ENCODE measurements at regions not wholly inside any gene's neighbourhood (a gene's known extent, or its start where the extent isn't known, plus 50 kb on each side); places are given as distances from the start of the nearest gene placed in this dataset.

DNA sequence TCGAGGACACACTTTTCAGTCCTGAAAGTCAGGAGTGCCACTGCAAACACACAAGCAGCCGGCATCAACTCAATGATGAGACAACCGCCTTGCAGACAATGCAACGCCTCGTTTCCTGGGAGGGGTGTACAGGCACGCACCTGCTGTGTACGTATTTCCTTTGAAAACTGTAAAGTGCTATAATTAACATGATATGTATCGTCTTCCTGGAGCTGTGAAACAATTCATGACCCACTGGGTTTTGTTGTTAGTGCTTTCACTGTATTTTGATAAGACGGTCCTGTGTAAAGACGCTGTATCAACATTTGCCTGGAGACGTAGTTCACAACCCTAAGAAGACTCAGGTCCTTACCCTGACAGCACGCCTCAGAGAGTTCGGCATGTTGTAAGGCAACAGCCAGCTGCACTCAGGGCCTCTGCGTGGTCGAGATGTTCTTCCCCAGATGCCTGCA, 105.7 kb upstream of the ANO1 start:
- 82 to 90% methylated on average over 15 of the region's 15 CpGs for WGBS, 2 donors
- no peak for TF ChIP-seq POLR2A (IDR thresholded peaks at IDR 0.05)
- TF ChIP-seq CTCF (IDR thresholded peaks at IDR 0.05): no peak
- no peak overlapping the region for H3K27ac ChIP-seq
- no peak for DNase-seq
- no peaks in the 10 kb centered on the region for H3K36me3 ChIP-seq (ENCODE audit: low read depth, missing control alignments)
- intact Hi-C loops (cut with DNase I; ENCODE audit: low total_unique reads): no loop called here
- H3K4me3 ChIP-seq: no peak overlapping the region
- H3K27me3 ChIP-seq: no peaks in the 10 kb centered on the region
- H3K4me1 ChIP-seq: no peaks in the 10 kb centered on the region
- no peaks in the 10 kb centered on the region for H3K9me3 ChIP-seq

GRCh38 chr11:69974528-69974927, 103.6 kb upstream of the ANO1 start:
- Histone ChIP-seq H3K27ac (no peak overlapping the region), H3K9me3 (no peaks in the 10 kb centered on the region), H3K4me3 (no peak overlapping the region), H3K27me3 (no peaks in the 10 kb centered on the region), H3K4me1 (no peaks in the 10 kb centered on the region), H3K36me3 (ENCODE audit: low read depth, missing control alignments) (no peaks in the 10 kb centered on the region)
- TF ChIP-seq CTCF (IDR thresholded peaks at IDR 0.05): no peak
- TF ChIP-seq POLR2A (IDR thresholded peaks at IDR 0.05): no peak
- WGBS, 2 donors: 40 to 71% methylated on average over 4 of the region's 4 CpGs
- intact Hi-C loops (cut with DNase I; ENCODE audit: low total_unique reads): no loop called here
- no peak for DNase-seq

GRCh38 chr11:69975822-69976221, 102.3 kb upstream of the ANO1 start:
- H3K27ac ChIP-seq: no peak overlapping the region
- H3K36me3 ChIP-seq (ENCODE audit: low read depth, missing control alignments): no peaks in the 10 kb centered on the region
- H3K4me3 ChIP-seq: no peak overlapping the region
- H3K9me3 ChIP-seq: no peaks in the 10 kb centered on the region
- no peaks in the 10 kb centered on the region for H3K4me1 ChIP-seq
- no peak for DNase-seq
- WGBS, 2 donors: 85 to 91% methylated on average over 4 to 7 of the region's 7 CpGs
- intact Hi-C loops (cut with DNase I; ENCODE audit: low total_unique reads): no loop called here
- no peaks in the 10 kb centered on the region for H3K27me3 ChIP-seq
- no peak for TF ChIP-seq POLR2A (IDR thresholded peaks at IDR 0.05)
- no peak for TF ChIP-seq CTCF (IDR thresholded peaks at IDR 0.05)

DNA sequence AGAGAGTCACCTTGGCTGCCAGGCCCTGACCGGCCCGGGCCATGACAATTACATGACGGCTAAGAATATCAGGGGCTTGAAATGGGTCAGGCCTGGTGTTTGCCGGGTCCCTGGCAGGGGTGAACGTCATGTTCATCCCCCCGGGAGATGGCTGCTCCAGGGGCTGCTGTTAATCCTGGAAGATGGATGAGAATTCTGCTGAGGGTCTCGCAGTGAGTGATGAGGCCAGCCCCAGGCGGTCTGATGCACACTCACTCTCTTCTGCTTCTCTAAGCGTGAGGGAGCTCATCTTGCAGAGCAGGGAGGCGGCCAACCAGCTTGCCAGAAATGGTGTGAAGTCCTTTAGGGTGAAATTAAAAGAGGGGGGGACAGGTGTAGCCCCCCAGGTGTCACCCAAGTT, 101.3 kb upstream of the ANO1 start:
- Histone ChIP-seq H3K27me3 (no peaks in the 10 kb centered on the region), H3K9me3 (no peaks in the 10 kb centered on the region), H3K4me1 (no peaks in the 10 kb centered on the region), H3K36me3 (ENCODE audit: low read depth, missing control alignments) (no peaks in the 10 kb centered on the region), H3K27ac (no peak overlapping the region), H3K4me3 (no peak overlapping the region)
- 84 to 89% methylated on average over 10 of the region's 10 CpGs for WGBS, 2 donors
- intact Hi-C loops (cut with DNase I; ENCODE audit: low total_unique reads): no loop called here
- no peak for TF ChIP-seq CTCF (IDR thresholded peaks at IDR 0.05)
- no peak for TF ChIP-seq POLR2A (IDR thresholded peaks at IDR 0.05)
- DNase-seq: no peak

DNA sequence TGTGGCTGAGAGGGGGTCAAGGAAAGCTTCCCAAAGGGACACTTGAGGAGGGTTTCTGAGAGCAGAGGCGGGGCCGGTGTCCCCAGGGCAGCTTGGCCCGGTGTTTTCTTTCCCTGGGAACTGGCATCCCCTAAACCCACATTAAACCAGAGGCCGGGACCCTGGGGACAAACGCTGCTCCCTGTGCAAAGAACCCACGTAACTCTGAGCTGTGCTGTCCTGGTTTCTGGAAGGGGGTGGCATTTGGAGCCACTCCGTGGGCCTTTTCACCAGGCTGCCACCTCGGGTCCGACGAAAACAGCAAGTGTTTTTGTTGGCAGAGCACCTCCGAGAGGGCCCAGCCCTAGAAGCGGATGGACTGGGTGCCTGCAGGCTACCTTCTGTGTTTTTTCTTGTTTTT, 100.2 kb upstream of the ANO1 start:
- H3K9me3 ChIP-seq: no peaks in the 10 kb centered on the region
- no peak overlapping the region for H3K4me3 ChIP-seq
- H3K36me3 ChIP-seq (ENCODE audit: low read depth, missing control alignments): no peaks in the 10 kb centered on the region
- 80 to 82% methylated on average over 8 to 12 of the region's 12 CpGs for WGBS, 2 donors
- H3K27me3 ChIP-seq: no peaks in the 10 kb centered on the region
- TF ChIP-seq CTCF (IDR thresholded peaks at IDR 0.05): no peak
- TF ChIP-seq POLR2A (IDR thresholded peaks at IDR 0.05): no peak
- DNase-seq: no peak
- no peaks in the 10 kb centered on the region for H3K4me1 ChIP-seq
- no peak overlapping the region for H3K27ac ChIP-seq
- intact Hi-C loops (cut with DNase I; ENCODE audit: low total_unique reads): no loop called here

All from testis (tissue), 2 donors.